ENCODE measurements at regions not wholly inside any gene's neighbourhood (a gene's known extent, or its start where the extent isn't known, plus 50 kb on each side); places are given as distances from the start of the nearest gene placed in this dataset.
"Not testable (repeated sequence)": the region's sequence is repeated elsewhere in the genome, so short reads cannot be mapped to it uniquely, and the experiment has no call there.

- no peak for DNase-seq
Observed at GRCh38 chr4:188287169-188287894, 148.1 kb downstream of the TRIML1 start.

GRCh38 chr4:188289531-188290125, 150.4 kb downstream of the TRIML1 start:
- DNase-seq, result no peak

DNA sequence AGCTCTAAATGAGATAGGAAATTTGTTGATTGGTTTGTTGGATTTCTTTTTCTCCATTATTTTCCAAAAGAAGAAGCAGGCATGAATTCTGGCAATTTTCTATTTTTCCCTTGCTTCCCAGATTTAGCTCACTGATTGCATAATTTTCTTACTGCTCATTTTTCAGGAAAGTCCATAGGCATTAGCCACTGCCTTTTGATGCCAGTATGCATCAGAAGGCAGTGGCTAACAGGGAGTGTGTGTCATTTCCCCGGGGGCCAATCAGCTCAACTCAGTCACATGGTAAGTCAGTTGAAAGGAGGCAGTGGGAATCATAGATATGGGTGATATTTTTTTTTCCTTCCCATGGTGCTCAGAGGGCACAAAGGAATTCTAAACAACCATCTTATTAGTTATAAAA, 156.7 kb downstream of the TRIML1 start:
- no peak for DNase-seq

- DNase-seq, result no peak
Observed at GRCh38 chr4:188296331-188296730, 157.1 kb downstream of the TRIML1 start.

- no peak for DNase-seq
Observed at GRCh38 chr4:188297873-188298272, 158.6 kb downstream of the TRIML1 start.

- no peak for DNase-seq
Observed at GRCh38 chr4:188299161-188299560, 159.9 kb downstream of the TRIML1 start.

- DNase-seq, result no peak
Observed at GRCh38 chr4:188300385-188300784, 161.1 kb downstream of the TRIML1 start.

DNA sequence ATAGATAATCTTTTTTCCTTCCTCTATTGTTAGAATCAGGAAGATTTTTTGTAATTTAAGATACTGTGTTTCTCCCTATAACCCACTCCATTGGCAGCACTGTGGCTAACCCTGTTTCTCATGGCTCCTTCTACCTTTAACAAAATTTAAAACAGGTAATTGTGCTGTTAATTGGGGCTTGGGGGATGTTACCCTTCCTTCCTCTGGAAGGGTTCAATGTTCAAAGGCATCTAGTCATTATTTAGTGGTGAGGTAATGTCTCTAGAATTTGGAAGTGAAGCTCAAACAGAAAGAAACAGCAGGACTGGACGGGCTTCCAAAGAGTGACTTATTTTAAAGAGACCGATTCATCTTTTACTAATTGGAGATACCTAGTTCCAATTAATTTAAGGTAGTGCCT, 166.4 kb downstream of the TRIML1 start:
- DNase-seq, result no peak

- no peak for DNase-seq
Observed at GRCh38 chr4:188307591-188307990, 168.3 kb downstream of the TRIML1 start.

DNA sequence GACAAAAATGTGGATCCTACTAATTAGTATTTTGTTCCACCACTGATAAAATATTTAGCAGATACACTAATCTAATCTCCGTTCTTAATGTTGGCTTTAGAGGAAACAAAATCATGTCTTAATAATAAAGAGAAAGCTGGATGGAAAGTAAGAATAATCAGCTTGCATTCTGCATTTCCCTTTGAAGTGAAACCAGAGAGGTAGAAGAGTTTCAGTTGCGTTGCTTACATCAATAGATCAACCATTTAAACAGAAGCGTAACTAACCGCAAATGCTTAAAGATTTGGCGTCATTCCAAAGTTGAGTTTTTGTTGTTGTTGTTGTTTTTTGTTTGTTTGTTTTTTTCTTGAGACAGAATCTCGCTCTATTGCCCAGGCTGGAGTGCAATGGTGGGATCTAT, 168.9 kb downstream of the TRIML1 start:
- no peak for DNase-seq

DNA sequence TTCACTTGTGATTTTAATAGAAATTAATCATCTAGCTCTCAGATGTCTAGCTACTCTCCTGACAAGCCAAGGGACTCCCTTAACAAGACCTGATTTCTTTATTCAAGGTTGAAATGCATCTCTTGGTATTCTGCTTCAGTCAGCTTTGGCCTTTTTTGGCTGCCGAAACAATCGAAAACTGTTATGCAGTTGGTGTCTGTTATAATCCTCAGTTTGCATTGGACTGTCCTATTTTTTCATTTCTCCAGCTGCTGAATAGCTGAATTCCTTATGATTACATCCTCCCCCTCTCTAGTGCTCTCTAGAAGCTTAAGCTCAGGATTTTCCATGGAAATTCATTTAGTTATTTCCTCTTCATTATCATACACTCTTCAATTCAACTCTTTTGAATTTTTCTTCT, 177.2 kb downstream of the TRIML1 start:
- no peak for DNase-seq

- no peak for DNase-seq
Observed at GRCh38 chr4:188328966-188329365, 189.7 kb downstream of the TRIML1 start.

DNA sequence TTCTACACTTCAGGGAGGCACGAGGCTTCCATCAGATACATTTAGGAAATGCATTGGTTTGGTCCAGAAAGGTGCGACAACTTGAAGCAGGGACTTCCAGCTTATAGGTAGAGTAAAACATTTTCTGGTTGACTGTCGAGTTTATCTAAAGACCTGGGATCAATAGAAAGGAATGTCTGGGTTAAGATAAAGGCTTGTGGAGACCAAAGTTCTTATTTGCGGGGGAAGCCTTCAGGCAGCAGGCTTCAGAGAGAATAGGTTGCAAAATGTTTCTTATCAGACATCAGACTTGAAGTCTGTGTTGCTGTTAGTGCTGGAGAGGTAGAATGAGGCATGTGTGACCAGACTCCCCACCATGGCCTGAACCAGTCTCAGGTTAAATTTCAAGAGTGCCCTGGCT, 190.3 kb downstream of the TRIML1 start:
- no peak for DNase-seq

DNA sequence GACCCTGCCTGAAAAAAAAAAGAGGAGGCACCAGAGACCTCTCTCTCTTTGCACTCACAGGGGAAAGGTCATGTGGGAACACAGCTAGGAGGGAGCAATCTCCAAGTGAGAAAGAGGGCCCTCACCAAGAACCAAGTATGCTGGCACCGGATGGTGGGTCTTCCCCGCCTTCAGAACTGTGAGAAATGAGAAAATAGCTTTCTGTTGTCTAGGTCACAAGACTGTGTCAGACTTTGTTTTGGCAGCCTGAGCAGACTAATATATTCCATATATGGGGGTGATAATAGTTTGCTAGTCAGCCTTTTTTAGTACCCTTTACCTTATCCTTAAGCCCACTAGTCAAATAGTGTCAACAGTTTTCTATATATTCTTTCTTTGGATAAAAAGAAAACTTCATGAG, 193.0 kb downstream of the TRIML1 start:
- DNase-seq, result no peak

GRCh38 chr4:188336891-188337290, 197.7 kb downstream of the TRIML1 start:
- no peak for DNase-seq

- no peak for DNase-seq
Observed at GRCh38 chr4:188341428-188341827, 202.2 kb downstream of the TRIML1 start.

DNA sequence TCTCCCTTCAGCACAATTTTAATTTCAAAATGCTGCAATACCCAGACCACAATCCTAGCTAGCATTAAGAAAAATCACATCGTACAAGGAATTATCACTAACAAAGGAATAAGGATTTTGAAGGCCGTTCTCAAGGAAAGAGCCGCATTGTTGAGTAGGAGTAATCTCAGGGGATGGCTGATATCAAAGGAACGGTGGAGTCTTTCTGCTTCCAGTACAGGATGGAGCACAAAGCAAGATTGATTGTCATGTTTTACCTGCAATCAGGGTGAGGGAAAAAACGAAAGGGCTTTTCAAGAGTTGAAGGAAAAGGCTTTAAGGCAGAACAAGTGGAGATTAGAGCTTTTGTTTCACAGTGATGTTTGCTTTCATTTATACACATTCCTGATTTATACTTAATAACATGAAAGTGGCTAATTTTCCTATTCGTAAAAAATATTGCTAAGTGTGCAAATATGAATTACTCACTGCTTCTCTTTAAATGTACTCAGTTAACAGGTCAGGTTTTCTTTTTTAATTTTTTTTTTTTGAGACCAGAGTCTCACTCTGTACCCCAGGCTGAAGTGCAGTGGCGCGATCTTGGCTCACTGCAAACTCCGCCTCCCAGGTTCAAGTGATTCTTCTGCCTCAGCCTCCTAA, 207.0 kb downstream of the TRIML1 start:
- DNase-seq, result no peak

DNA sequence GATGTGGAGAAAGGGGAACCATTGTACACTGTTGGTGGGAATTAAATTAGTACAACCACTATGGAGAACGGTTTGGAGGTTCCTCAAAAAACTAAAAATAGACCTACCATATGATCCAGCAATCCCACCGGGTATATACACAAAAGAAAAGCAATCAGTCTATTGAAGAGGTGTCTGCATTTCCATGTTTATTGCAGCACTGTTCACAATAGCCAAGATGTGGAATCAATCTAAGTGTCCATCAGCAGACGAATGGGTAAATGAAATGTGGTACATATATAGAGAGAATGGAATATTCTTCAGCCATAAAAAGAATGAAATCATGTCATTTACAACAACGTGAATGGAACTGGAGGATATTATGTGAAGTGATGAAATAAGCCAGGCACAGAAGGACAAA, 208.1 kb downstream of the TRIML1 start:
- DNase-seq, result no peak

DNA sequence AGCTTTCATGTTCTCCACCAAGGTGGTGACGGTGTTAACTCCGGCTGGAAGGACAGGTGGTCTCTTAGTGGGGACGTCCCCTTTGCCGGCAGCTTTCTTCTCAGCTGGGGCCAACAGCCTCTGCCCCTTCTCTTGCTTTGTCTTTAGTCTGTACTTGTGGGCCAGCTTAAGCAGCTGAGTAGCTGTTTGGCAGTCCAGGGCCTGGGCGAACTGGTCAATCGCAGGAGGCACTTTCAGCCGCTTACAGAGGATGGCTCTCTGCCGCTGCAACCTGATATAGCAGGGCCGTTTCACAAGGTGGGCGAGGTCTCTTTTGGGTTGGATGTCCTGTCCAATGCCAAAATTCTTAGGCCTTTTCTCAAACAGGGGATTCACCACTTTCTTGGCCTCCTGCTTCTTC, 210.3 kb downstream of the TRIML1 start:
- DNase-seq, result not testable (repeated sequence)

GRCh38 chr4:188363196-188363595, 224.0 kb downstream of the TRIML1 start:
- DNase-seq, result no peak

GRCh38 chr4:188370777-188371176, 231.5 kb downstream of the TRIML1 start:
- no peak for DNase-seq

DNA sequence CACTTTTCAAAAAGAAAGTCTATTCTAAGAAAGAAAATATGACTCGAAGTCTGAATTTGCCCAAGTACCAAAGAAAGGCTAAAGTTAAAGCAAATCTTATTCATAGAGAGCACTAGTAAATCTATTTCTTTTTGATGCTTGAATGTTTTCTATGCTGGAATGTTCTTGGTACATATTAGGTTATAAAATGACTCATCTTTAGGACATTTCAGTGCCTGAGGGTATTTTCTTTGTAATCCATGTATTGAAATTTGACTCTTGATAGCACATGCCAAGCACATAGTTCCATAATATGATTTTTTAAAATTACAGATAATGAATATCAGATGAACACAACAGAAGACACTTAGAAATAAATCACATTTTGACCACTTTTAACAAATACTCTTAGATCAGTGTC, 232.8 kb downstream of the TRIML1 start:
- no peak for DNase-seq

DNA sequence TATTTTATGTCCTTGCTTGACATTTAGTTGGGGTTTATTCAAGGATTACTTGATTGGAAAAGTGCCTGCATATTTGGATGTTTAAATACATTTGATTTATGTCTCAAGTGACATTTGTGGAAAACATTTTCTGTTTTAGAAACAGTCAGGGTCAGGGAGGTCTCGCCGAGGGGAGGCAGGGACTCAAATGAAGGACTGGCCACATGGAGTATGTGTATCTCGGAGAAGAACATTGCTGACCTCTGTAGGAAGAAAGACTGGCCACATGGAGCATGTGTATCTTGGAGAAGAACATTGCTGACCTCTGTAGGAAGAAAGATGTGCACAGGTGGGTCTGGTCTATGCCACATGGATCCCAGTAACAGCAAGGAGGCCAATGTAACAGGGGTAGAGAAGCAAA, 233.6 kb downstream of the TRIML1 start:
- DNase-seq, result no peak

GRCh38 chr4:188374871-188375270, 235.6 kb downstream of the TRIML1 start:
- DNase-seq, result no peak

Measured in hippocampal formation (tissue), 2 donors.